ENCODE measurements at regions not wholly inside any gene's neighbourhood (a gene's known extent, or its start where the extent isn't known, plus 50 kb on each side); places are given as distances from the start of the nearest gene placed in this dataset.

DNA sequence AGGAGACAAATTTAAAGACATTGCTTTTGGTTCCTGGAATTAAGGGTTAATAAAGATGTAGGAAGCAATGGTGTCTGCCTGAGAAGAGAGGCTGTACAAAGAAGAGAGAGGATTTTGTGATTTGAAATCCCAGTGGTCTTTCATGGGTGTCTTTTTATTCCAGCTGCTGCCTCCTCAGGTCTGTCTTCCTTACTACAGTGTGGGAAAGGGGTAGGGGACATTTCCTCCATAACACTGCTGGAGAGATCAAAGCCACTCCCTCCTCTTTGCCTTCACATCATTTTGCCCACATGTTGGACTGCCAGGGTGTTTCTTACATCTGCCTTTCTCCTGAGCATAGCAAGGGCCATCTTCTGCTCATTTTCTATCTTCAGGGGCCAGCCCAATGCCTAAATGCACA lies 348.5 kb downstream of the EN1 start:
- no peak for DNase-seq

DNA sequence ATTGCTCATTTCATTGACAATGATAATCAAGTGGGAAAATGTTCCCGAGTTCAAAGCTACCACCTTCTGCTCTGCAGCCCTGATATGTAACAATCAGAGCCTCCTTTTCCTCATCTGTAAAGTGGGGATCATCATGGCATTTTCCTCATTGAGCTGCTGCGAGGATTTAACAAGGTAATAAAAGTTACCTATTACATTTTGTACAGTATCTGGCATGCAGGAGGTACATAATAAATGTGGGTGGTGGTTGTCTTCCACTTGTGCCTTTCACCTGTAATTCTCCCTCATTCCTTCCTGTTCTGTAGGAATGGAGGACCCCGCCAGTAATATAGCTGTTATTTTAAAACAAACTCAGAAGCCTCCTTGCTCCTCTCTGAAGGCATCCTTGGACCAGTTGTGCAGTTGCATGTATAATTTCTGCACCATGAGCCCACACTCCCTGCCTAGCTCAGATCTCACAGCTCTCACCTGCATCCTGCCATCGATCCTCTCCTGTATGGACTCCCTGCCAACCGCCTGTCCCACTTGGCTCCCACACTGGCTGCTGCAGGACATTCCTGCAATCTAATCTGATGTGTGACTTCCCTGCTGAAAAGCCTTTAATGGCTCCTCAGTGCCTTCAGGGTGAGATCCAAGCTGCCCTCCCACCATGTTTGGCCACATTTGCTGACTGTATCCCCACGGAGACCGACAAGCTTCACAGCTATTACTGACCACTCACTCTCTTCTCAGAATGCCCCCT lies 350.4 kb downstream of the EN1 start:
- DNase-seq, result no peak

DNA sequence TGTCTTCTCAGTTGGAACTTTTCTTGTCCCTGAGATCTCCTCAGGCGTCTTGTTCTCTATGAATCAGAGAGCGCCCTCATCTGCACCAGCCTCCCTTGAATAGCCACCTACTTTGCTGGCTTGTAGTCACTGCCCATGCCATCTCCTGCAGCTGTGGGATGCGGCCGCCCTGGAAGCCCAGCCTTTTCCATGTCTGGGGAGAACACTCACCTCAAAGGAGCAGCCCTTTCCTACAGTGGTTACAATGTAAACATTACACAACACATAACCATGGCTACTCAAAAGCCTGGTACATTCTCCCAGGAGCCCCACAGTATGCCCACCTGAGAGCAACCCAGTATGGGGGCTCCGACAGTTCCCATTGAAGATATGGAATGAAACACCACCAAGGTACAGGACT lies 351.0 kb downstream of the EN1 start:
- no peak for DNase-seq

DNA sequence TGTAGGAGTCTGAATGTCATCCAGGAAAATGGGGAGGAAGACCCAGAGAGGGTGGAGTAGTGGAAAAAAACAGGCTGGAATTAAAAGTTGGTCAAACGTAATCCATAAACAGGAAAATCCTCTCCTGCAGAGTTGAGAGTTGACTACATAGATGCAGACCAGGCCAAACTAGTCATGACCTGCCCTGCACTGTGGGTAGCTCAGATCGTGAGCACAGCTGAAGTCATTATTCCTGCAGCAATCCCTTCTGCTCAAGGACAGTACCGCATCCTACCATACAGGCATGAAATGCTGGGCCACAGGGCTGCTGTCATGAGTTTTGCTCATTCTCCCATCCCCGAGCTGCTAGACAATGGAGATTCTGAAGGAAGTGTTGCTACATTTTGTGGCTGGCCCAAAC lies 352.2 kb downstream of the EN1 start:
- peak; percentile 17 for DNase-seq

DNA sequence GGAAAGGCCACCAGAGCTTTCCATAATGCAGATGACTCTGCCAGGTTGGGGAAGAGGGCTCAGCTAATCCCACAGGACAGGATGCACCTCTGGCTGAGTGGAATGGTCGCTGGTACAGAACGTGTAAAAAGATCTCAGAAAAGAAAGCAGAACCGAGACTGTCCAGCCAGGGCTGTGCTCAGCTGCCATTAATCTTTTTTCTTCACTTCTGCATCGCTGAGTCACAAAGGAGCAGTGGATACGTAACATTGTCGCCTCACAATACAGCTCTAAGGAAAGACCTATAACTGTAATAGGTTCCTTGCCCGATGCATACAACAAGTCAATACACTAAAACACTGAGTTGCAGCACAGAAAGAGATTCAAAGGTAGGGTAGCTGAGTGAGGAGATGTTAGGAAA lies 354.2 kb downstream of the EN1 start:
- DNase-seq, result peak; percentile 84

DNA sequence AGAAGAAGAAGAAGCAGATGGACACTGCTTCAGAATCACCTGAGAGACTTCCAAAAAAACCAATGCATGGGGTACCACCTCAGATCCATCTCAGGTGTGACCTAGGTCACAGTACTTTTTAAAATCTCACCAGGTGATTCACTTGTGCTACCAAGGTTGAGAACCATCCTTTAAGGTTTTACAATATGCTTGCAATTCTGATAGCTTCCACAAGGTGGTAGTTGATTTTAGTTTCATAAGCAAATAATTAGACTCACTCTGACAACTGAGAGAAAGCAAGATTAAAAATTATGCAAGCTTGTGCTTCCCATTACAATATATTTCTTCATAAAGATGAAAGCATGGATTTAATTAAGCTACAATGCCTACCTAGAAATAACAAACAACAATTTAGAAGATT lies 355.1 kb downstream of the EN1 start:
- peak; percentile 20 for DNase-seq

DNA sequence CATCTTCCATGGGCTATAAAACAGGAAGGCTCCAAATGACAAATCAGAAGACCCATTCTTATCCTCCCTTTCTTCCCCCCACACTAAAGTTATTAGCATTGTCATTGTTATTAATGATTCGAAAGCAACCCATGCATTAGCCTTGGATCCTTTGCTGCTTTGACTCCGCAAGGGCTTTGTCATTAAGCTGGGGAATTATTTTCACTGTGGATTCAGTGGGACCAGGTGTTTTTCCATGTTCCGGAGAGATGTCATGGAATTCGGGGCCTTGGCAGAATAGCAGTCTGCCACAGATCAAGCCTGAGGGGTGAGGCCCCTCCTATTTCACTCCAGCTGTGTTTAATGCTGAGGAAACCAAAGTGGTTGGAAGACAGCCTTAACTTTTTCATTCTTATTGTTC lies 357.1 kb downstream of the EN1 start:
- no peak for DNase-seq

DNA sequence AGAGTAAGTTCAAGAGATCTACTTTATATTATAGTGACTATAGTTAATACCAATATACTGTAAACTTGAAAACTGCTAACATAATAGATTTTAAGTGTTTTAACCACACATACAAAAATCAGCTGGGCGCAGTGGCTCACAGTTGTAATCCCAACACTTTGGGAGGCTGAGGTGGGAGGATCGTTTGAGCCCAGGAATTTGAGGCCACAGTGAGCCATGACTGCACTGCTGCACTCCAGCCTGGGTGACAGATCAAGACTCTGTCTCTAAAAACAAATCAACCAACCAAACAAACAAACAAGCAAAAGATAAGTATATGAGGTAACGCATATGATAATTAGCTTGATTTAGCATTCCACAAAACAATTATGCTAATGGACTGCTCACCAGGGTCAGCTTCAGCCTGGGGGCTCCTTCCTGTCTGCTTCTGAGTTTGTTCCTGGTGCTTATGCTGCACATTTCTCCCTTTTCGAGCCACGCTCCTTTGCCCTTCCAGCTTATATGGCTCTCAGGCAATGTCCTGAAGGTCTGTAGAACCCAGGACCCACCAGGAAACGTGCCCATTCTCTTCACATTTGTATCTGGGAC lies 357.6 kb downstream of the EN1 start:
- DNase-seq, result no peak

DNA sequence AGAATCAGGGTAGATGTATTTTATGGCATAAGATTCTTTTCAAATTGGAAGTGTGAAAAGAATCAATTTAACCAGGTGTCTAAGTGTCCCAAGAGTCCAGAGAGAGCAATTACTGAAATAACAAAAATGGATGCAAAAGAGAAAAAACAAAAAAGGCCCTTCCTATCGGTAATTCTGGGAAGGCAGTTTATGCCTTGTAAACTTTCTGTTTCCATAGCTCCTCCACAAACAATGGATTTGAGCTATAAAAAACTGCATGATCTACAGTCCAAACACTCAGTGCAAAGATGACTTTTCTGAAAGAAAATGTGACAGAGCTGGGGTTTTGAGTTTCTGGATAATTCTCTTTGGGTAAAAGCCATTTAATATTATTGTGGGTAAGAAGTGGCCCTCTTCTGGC lies 366.1 kb downstream of the EN1 start:
- no peak for DNase-seq

DNA sequence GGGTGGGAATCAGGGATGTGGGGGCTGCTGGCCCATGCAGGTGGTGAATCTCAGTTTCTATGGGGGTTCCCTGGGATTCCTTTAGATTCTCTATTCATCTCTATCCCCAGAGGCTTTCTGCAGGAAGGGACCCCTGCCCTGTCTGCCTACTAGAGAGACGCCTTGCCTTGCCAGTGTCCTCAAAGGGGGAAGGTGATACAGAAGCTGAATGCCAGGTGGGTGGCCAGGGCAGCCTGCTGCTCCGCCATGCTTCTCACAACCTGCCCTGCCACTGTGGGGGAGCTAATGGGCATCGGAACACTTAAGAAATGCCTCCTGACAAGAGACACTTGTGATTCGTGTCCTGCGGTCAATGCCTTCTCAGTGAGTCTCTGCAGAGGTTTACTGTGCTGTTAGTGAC lies 368.4 kb downstream of the EN1 start:
- no peak for DNase-seq

DNA sequence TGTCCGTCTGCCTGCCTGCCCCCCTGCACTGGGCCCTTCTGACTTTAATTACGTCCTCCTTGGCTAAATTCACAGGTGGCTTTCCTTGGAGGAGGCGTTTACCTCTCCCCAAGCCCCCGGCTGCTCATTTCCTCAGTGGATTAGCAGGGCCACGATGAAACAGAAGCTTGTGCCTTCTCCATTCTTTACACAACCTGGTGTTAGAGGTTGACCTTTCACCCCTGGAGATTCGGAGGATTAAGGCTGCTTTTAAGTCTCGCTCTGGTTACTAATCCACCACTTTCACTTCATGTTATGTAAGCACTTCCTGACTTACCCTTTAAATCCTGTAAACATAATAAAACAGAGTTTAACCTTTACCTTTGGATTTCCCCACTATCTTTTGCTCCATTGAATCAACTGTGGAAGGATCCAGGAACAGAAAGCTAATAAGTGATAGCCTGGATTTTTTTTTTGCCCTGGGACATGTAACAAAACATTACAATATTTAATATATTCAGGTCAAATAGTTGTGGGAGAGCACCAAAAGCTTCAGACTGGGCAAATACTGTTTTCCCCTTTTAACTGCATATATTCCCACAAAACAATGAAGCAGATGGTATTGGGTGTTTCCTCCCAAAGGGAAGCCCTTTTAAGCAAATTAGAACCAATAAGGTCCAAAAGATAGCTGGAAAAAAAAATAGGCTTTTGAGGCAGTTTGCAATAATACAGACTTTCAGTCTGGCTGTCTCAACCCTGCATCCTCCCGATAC lies 370.2 kb downstream of the EN1 start:
- DNase-seq, result peak; percentile 90

DNA sequence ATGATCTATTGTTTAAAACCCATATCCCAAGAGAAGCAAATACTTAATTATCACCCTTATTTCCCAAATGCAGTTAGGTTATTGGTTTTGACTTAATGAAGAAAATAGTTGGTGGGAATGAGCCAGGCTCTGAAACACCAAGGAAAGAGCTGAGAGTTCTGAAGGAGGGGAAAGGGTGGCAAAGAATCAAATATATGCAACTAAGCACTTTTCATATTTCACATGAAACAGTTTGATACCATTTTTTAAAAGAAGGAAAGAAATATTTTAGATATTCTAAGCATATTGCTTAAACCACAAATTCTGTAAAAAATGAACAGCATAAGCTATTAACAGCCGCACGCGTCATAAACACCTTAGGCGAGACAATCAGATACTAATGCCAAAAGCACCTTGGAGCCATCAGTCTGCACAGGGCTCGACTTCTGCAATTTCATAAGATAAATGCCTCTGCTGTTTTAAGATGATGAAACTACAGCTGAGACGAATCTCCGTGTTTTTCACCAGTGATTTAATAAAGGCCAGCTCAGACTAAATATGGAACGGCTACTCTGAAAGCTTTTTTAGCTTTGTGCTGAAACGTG lies 371.7 kb downstream of the EN1 start:
- peak; percentile 12 for DNase-seq

DNA sequence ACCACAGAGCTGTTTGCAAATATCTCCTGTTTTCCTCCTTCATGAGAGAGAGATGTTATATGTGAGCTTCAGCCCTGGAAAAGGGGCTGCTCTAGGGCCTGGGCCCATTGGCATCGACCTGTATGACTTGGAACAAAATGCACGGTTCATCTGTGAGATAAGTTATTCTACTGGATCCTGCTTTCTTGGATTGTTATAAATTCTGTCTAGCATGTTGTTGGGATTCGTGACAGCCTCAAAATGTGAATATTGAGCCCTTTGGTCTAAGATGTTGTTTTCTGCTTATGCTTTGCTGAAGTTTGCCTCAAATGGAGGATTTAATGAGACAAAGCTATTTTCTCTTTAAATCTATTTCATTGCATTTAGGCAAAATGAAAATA lies 372.9 kb downstream of the EN1 start:
- DNase-seq, result no peak

DNA sequence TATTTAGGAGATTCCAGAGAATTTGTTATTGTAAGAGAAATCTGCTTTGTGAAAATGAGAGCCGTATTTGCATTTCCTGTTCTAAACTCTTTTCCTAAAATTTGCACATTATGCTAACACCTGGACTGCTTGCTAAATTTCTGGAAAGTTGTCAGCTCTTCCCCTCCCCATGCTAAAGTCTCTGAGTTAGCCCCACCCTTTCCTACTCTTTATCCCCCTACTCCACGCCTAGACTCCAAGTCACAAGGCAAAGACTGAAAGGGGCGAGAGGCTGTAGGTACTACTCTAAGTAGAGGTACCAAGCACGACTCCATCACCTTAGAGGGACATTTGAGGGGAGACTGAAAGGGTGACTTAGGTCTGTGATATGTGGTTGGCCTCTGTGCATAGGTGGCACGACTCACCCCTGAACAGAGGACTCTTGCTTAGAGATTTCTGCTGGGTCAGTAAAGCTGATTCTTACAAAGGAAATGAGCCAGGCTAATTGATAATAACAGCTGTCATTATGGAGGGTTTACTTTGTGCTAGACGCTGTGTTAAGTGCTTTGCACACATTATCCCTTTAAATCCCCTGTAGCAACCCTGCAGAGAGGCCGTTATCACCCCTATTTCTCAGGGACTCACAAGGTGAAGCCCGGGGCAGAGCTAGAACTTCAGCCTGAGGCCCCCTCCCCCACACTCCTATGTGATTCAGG lies 373.5 kb downstream of the EN1 start:
- DNase-seq, result no peak

DNA sequence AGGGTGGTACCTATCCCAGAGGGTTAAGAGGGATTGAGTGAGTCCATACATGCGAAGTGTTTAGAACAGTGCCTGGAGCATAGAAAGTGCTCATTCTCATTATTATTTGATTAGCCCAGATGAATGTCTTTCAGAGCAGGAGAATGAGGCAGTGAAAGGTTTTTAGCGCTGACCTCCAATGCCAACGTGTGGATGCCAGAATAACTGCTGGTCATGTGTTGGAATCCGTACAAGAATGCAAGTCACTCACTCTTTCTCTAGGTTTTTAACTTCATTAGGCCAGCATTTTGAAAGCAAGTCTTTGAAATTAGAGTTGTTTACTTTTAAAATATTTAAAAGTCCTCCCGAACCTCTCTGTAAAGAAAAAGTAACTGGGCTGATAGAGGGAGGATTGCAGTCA lies 374.2 kb downstream of the EN1 start:
- no peak for DNase-seq

DNA sequence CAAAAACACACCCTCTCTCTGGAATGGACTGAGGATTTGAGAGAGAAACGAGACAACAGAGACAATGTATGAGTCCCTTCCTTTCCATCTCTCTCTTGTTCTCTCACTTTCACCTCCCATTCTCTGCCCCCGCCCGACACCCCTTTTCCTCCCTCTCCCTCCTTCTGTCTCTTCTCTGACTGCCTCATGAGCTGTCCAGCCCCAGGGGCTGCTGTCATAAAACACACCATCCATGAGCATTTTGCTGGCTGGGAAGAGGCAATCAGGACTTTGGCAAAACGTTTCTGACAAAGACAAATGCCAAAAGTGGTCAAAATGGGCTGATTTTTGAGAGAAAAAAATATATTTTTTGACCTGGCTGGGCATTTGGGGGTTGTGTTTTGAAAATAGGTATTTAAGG lies 377.2 kb downstream of the EN1 start:
- no peak for DNase-seq

DNA sequence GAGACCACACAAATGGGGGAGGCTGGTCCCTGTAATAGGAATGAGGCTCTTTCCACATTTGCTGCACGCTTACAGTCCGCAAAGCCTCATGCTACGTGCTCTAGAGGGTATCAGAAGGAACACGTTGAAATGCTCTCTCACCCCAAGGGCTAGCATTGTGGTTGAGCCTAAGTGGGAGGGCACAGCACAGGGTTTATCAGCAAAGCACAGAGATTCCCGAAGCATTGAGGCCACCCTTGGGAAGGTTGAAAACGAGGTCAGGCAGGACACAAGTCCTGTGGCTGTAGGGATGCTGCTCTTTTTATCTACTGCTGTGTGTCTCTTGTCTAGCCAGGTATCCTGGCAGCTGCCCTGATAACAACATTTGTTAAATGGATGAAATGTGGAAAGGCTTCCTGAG lies 378.3 kb downstream of the EN1 start:
- DNase-seq, result no peak

DNA sequence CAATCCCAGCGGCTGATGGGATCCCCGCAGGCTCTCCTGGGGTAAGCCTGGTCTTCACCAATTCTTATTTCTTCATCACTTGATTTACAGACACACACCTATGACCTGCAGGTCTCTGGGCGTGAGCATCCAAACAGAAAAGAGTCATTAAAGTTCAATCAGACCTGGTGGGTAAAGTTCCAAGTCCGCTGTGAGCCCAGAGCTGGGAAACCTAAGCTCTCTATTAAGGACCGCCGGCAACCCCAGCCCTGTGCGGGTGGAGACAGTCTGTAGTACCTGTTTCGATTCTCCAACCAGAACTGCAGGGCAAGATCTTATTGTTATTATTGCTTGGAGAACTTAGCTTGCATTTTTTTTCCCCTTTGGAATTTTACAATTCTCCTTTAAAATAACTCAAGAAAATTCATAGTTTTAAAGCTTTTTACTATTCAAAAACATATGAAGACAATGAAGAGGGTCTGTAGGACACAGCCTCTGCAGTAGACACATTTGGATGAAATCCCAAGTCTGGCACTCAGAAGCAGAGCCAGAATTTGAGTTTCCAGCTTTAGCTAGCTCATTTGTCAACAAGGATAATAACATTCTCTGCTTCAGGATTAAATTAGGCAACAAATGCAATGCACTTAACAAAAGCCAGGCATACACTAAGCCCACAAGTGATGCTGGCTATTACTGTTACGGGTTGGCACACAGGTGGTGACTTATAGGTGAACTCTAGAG lies 376.4 kb downstream of the INSIG2 start:
- no peak for DNase-seq

DNA sequence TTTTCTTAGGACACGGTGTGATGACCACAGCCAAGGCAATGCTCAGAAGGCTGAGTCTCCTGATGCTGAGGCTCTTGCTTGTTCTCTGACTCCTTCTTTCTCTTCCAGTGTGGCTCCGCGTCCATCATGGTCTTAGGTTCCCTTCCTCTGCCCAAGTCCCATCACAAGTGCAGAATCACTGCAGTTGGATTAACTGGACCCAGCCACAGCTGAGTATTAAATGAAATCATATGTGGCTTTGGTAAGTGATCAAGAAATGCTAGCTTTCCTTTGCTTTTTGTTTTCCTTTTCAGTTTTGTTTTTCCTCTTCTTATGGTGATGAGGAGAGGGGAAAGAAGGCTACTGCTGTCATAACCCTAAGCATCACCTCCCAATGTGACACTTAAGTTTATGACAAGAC lies 375.8 kb downstream of the INSIG2 start:
- DNase-seq, result no peak

DNA sequence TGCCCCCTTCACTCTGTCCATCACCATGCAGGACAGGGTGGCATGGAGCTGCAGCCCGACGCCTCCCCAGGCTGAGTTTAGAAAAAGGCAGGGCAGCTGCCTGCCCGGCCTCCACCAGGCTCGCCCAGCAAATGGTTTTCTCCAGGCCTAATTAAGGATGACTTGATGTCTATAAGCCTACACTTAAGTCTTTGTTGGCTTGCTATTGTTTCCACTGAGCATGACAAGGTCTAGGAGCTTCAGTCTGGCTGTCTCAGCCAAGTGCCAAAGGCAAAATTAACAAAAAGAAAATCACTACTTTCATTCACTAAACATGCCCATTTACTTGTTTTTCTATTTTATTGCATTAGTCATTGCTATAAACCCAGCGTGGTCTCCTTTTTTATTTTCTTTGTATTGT lies 372.2 kb downstream of the INSIG2 start:
- DNase-seq, result no peak

DNA sequence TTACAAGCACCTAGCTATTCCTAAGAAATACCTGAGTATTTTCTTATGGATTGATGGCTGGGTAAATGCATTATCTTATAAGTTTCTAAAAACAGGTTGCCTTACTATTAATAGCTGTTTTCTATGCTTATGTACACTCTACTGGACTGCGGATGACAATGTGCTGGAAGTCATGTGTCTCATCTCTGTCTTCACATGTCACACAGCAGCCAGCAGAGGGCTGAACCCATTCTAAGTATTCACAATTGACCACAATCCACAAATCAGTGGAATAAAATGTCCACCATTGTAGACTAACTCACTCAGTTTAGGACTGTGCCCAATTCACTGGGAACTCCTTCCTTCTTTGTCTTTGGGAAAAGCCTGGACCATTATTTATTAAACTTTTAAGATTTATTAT lies 371.2 kb downstream of the INSIG2 start:
- no peak for DNase-seq

DNA sequence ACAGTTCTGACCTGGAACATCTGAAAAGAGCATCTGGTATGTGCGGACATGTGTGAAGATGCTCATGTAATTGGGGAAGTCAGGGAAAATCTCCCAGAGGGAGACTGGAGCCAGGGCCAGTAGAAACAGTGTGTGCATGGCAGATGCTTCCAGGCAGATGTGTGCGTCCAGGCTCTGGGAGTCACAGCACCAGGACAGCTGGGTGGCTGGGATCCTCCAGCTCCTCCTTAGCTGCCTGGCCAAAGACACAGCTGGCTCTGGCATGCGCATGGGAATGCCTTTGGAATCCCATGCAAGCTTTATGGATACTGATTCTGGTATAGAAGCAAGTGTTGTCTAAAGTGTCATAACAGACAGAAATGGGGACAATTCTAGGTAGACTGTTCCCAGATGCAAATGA lies 369.7 kb downstream of the INSIG2 start:
- DNase-seq, result no peak

DNA sequence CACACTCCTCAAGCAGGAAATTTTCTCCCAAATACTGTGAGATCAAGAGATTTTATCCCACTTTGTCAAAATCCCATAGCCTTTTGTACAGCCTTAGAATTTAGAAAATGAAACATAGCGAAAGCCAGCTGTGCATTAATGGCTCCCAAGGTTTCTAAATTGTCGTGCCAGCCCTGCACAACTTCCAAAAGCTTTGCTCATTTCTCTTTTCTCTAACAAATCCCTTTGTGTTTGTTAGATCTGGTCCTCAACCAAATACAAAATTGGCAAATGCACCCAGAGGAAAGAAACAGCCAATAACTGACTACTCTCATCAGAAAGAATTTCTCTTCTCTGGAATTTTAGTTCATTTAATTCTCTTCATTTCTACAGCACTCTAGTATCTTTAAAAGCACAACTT lies 361.1 kb downstream of the INSIG2 start:
- no peak for DNase-seq
